HEK293 (cell line): ENCODE measurements at regions not wholly inside any gene's neighbourhood (a gene's known extent, or its start where the extent isn't known, plus 50 kb on each side); places are given as distances from the start of the nearest gene placed in this dataset.

ENCODE experiments used
- CTCF ChIA-PET: fragments of 350-600 bp; formaldehyde crosslinking; extraction: SDS; loops from one replicate; lab custom pipeline; 2021; ENCODE audit warnings: antibody characterized with exemption; lab: Yijun Ruan, JAX
- POLR2A ChIA-PET: fragments of 300-600 bp; formaldehyde crosslinking; extraction: SDS; loops from one replicate; lab custom pipeline; 2020; ENCODE audit warnings: antibody characterized with exemption, inconsistent platforms; lab: Yijun Ruan, JAX
- H3K27ac ChIP-seq: fragments of 200-500 bp; sonication (Bioruptor generic); 2 replicates; pipeline ENCODE4 v1.5.1; 2014; ENCODE audit warnings: low read depth, low read length, control low read depth, inconsistent platforms; ENCODE audit errors: extremely low read depth
- H3K36me3 ChIP-seq, 2 experiments: fragments of 200-500 bp in 1 of 2; sonication (Bioruptor generic) in 1 of 2; 1 replicate in 1 of 2; 2 replicates in 1 of 2; pipeline ENCODE4 v1.5.1; 2014 to 2017; ENCODE audit warnings: inconsistent platforms in 2 of 2, low read length in 2 of 2; ENCODE audit not compliant: control insufficient read depth in 2 of 2, insufficient read depth in 1 of 2
- H3K4me1 ChIP-seq: fragments of 200-500 bp; sonication (Bioruptor generic); 2 replicates; pipeline ENCODE4 v1.5.1; 2014; ENCODE audit warnings: mild to moderate bottlenecking, low read length, inconsistent platforms; ENCODE audit not compliant: control insufficient read depth, insufficient read depth
- H3K4me3 ChIP-seq: 2 replicates; pipeline ENCODE4 v1.5.1; 2011; ENCODE audit warnings: low read depth, mild to moderate bottlenecking, control low read depth, low read length, moderate library complexity
- H3K9me3 ChIP-seq: fragments of 200-500 bp; sonication (Bioruptor generic); 2 replicates; pipeline ENCODE4 v1.5.1; 2014; ENCODE audit warnings: low read depth, low read length, inconsistent platforms; ENCODE audit not compliant: control insufficient read depth, insufficient read depth
- GLI2 ChIP-seq: fragments of 450-650 bp; formaldehyde crosslinking; IDR thresholded peaks from 2 replicates; pipeline ENCODE4; 2017; ENCODE audit warnings: missing biosample characterization, missing genetic modification characterization, low read depth, borderline replicate concordance
- REPIN1 ChIP-seq: fragments of 450-650 bp; formaldehyde crosslinking; IDR thresholded peaks from 2 replicates; pipeline ENCODE4 v1.5.1; 2017; ENCODE audit warnings: missing biosample characterization, missing genetic modification characterization, low read depth
- SCRT1 ChIP-seq: fragments of 450-650 bp; formaldehyde crosslinking; IDR thresholded peaks from 2 replicates; pipeline ENCODE4 v1.5.1; 2016; ENCODE audit warnings: missing biosample characterization, missing genetic modification characterization, borderline replicate concordance
- SETDB1 ChIP-seq: IDR thresholded peaks from one replicate; pipeline ENCODE4 v1.6.1; 2017; ENCODE audit warnings: mild to moderate bottlenecking, low read length, moderate library complexity, mixed read lengths; ENCODE audit not compliant: insufficient read length
- SP3 ChIP-seq: fragments of 450-650 bp; formaldehyde crosslinking; IDR thresholded peaks from 2 replicates; pipeline ENCODE4 v1.5.1; 2016; ENCODE audit warnings: missing biosample characterization, missing genetic modification characterization
- SP7 ChIP-seq: fragments of 450-650 bp; formaldehyde crosslinking; IDR thresholded peaks from 2 replicates; pipeline ENCODE4 v1.5.1; 2016; ENCODE audit warnings: missing biosample characterization, missing genetic modification characterization
- ZBTB20 ChIP-seq: fragments of 450-650 bp; formaldehyde crosslinking; IDR thresholded peaks from 2 replicates; pipeline ENCODE4 v1.5.1; 2016; ENCODE audit warnings: missing biosample characterization, missing genetic modification characterization
- ZNF19 ChIP-seq: fragments of 450-650 bp; formaldehyde crosslinking; IDR thresholded peaks from 2 replicates; pipeline ENCODE4; 2016; ENCODE audit warnings: missing biosample characterization, missing genetic modification characterization, low read depth
- ZNF221 ChIP-seq: fragments of 450-650 bp; formaldehyde crosslinking; IDR thresholded peaks from 2 replicates; pipeline ENCODE4 v1.5.1; 2017; ENCODE audit warnings: missing biosample characterization, missing genetic modification characterization, borderline replicate concordance
- ZNF292 ChIP-seq: fragments of 450-650 bp; formaldehyde crosslinking; IDR thresholded peaks from 2 replicates; pipeline ENCODE4 v1.5.1; 2016; ENCODE audit warnings: low read depth, missing biosample characterization, missing genetic modification characterization, borderline replicate concordance
- ZNF350 ChIP-seq: fragments of 450-650 bp; formaldehyde crosslinking; IDR thresholded peaks from 2 replicates; pipeline ENCODE4 v1.5.0; 2017; ENCODE audit warnings: missing biosample characterization, mild to moderate bottlenecking, missing genetic modification characterization
- ZNF544 ChIP-seq: fragments of 450-650 bp; formaldehyde crosslinking; IDR thresholded peaks from 2 replicates; pipeline ENCODE4 v1.5.0; 2017; ENCODE audit warnings: missing biosample characterization, missing genetic modification characterization
- ZNF623 ChIP-seq: fragments of 450-650 bp; formaldehyde crosslinking; IDR thresholded peaks from 2 replicates; pipeline ENCODE4 v1.5.1; 2016; ENCODE audit warnings: missing biosample characterization, missing genetic modification characterization
- ZNF654 ChIP-seq: fragments of 450-650 bp; formaldehyde crosslinking; IDR thresholded peaks from 2 replicates; pipeline ENCODE4 v1.5.1; 2016; ENCODE audit warnings: low read depth, missing biosample characterization, missing genetic modification characterization
- ZNF707 ChIP-seq: fragments of 450-650 bp; formaldehyde crosslinking; IDR thresholded peaks from 2 replicates; pipeline ENCODE4 v1.5.1; 2016; ENCODE audit warnings: missing biosample characterization, missing genetic modification characterization
- ZNF843 ChIP-seq: fragments of 450-650 bp; formaldehyde crosslinking; IDR thresholded peaks from 2 replicates; pipeline ENCODE4 v1.5.1; 2016; ENCODE audit warnings: missing biosample characterization, missing genetic modification characterization
- TF ChIP-seq, protein P1 (sequence below): fragments of 450-650 bp; formaldehyde crosslinking; IDR thresholded peaks from 2 replicates; pipeline ENCODE4 v1.5.1; 2016; ENCODE audit warnings: missing biosample characterization, missing genetic modification characterization
- TF ChIP-seq, protein P2 (sequence below): fragments of 450-650 bp; formaldehyde crosslinking; IDR thresholded peaks from 2 replicates; pipeline ENCODE4 v1.5.1; 2016; ENCODE audit warnings: missing biosample characterization, missing genetic modification characterization, borderline replicate concordance
- TF ChIP-seq, protein P3 (sequence below): fragments of 450-650 bp; formaldehyde crosslinking; IDR thresholded peaks from 2 replicates; pipeline ENCODE4 v1.5.1; 2017; ENCODE audit warnings: missing biosample characterization, missing genetic modification characterization
- TF ChIP-seq, protein P4 (sequence below): fragments of 450-650 bp; formaldehyde crosslinking; IDR thresholded peaks from 2 replicates; pipeline ENCODE4 v1.5.1; 2016; ENCODE audit warnings: missing biosample characterization, missing genetic modification characterization

DNA sequence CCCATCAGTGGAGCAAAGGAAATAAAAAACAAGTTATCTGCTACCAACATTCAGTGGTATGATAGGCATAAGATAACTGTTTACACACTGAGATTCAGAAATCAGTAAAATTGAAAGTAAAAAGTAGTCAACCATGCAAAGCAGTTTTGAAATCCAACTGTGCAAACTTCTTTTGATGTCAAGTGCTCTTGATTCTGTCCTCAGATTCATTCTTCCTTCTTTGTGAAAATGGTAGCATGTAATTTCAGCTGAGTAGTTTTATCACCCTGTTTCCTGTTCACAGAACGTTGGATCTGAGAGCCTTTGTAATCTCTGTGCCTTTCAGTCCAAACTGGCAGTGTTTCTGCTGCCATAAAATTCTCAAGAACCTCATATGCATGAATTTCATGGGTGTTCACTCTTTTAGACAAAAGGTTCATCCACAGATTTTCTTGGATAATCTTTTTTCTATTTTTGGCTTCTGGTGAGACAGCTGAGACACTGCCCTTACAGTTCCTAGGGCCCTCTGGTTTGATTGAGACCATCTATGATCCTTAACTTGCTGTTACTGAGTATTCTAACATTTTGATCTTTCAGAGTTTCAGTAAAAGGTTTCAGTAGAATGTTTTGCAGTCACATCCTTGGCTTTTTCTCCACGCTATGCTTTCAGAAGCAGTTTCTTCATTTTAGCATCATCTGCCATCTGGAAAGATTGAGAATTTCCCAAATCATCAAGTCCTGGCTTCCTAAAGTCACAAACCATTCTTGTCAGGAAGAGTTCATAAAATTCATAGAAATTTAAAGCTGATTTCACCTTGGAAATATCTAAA is 272.3 kb upstream of the EPHA4 start:
- Histone ChIP-seq H3K9me3 (no peaks in the 10 kb centered on the region), H3K4me1 (no peaks in the 10 kb centered on the region), H3K36me3 (no peaks in the 10 kb centered on the region), H3K4me3 (no peak overlapping the region), H3K27ac (no peak overlapping the region)
- POLR2A ChIA-PET: no interaction called here
- no peak for TF ChIP-seq ZNF544 (tag by site-specific recombination)
- TF ChIP-seq ZNF843 (tag by site-specific recombination): no peak
- no peak for TF ChIP-seq REPIN1
- TF ChIP-seq, protein P1, sequence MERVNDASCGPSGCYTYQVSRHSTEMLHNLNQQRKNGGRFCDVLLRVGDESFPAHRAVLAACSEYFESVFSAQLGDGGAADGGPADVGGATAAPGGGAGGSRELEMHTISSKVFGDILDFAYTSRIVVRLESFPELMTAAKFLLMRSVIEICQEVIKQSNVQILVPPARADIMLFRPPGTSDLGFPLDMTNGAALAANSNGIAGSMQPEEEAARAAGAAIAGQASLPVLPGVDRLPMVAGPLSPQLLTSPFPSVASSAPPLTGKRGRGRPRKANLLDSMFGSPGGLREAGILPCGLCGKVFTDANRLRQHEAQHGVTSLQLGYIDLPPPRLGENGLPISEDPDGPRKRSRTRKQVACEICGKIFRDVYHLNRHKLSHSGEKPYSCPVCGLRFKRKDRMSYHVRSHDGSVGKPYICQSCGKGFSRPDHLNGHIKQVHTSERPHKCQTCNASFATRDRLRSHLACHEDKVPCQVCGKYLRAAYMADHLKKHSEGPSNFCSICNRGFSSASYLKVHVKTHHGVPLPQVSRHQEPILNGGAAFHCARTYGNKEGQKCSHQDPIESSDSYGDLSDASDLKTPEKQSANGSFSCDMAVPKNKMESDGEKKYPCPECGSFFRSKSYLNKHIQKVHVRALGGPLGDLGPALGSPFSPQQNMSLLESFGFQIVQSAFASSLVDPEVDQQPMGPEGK: no peak
- CTCF ChIA-PET: no interaction called here

DNA sequence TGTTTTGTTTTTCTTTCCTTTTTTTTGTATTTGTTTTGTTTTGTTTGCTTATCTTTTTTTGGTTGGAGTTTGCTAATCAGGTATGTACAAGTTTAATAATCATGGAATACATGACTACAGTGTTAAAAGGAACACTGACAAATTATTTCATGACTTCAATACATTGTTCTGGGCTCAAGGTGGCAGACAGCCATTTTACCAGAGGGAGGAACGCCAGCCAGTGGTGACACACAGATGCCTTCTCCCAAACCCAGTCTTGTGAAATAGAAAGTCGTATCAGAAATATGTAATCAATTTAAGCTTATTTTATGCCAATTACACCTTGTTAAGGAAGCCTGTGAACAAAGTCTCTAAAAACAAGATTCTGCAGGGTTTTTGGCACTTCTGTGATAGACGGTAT is 264.0 kb upstream of the EPHA4 start:
- ChIA-PET CTCF (no interaction called here), POLR2A (no interaction called here)
- TF ChIP-seq ZNF19 (tag by site-specific recombination) (no peak), SP7 (tag by site-specific recombination) (no peak), ZNF707 (tag by site-specific recombination) (no peak), ZNF292 (no peak), SETDB1 (no peak), ZNF654 (tag by site-specific recombination) (no peak), ZNF350 (tag by site-specific recombination) (no peak), ZNF221 (tag by site-specific recombination) (no peak), GLI2 (no peak), ZBTB20 (tag by site-specific recombination) (no peak), SP3 (tag by site-specific recombination) (no peak), SCRT1 (tag by site-specific recombination) (no peak), ZNF623 (tag by site-specific recombination) (no peak), REPIN1 (no peak)
- TF ChIP-seq, protein P2, sequence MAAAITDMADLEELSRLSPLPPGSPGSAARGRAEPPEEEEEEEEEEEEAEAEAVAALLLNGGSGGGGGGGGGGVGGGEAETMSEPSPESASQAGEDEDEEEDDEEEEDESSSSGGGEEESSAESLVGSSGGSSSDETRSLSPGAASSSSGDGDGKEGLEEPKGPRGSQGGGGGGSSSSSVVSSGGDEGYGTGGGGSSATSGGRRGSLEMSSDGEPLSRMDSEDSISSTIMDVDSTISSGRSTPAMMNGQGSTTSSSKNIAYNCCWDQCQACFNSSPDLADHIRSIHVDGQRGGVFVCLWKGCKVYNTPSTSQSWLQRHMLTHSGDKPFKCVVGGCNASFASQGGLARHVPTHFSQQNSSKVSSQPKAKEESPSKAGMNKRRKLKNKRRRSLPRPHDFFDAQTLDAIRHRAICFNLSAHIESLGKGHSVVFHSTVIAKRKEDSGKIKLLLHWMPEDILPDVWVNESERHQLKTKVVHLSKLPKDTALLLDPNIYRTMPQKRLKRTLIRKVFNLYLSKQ (tag by site-specific recombination): no peak
- TF ChIP-seq, protein P3, sequence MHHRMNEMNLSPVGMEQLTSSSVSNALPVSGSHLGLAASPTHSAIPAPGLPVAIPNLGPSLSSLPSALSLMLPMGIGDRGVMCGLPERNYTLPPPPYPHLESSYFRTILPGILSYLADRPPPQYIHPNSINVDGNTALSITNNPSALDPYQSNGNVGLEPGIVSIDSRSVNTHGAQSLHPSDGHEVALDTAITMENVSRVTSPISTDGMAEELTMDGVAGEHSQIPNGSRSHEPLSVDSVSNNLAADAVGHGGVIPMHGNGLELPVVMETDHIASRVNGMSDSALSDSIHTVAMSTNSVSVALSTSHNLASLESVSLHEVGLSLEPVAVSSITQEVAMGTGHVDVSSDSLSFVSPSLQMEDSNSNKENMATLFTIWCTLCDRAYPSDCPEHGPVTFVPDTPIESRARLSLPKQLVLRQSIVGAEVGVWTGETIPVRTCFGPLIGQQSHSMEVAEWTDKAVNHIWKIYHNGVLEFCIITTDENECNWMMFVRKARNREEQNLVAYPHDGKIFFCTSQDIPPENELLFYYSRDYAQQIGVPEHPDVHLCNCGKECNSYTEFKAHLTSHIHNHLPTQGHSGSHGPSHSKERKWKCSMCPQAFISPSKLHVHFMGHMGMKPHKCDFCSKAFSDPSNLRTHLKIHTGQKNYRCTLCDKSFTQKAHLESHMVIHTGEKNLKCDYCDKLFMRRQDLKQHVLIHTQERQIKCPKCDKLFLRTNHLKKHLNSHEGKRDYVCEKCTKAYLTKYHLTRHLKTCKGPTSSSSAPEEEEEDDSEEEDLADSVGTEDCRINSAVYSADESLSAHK (tag by site-specific recombination): no peak
- TF ChIP-seq, protein P4, sequence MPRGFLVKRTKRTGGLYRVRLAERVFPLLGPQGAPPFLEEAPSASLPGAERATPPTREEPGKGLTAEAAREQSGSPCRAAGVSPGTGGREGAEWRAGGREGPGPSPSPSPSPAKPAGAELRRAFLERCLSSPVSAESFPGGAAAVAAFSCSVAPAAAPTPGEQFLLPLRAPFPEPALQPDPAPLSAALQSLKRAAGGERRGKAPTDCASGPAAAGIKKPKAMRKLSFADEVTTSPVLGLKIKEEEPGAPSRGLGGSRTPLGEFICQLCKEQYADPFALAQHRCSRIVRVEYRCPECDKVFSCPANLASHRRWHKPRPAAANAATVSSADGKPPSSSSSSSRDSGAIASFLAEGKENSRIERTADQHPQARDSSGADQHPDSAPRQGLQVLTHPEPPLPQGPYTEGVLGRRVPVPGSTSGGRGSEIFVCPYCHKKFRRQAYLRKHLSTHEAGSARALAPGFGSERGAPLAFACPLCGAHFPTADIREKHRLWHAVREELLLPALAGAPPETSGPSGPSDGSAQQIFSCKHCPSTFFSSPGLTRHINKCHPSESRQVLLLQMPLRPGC (tag by site-specific recombination): no peak

More for the DNA sequence above, 264.0 kb upstream of the EPHA4 start:
- no peak overlapping the region for H3K27ac ChIP-seq
- H3K4me1 ChIP-seq: no peaks in the 10 kb centered on the region
- no peaks in the 10 kb centered on the region for H3K36me3 ChIP-seq
- H3K9me3 ChIP-seq: no peaks in the 10 kb centered on the region
- H3K4me3 ChIP-seq: no peak overlapping the region
